HepG2 (cell line): ENCODE measurements at regions not wholly inside any gene's neighbourhood (a gene's known extent, or its start where the extent isn't known, plus 50 kb on each side); places are given as distances from the start of the nearest gene placed in this dataset.

Source experiments
- ATAC-seq: fragments of 200-7000 bp; cut with Tn5 transposase; 3 replicates; pipeline ENCODE4 v1.9.1; 2020; ENCODE audit warnings: mild to moderate bottlenecking, moderate library complexity
- BruUV-seq: library from RNA; stranded (reverse); fragments of 400-500 nt; replicated peaks from 2 replicates; lab custom pipeline; 2021; lab: Mats Ljungman, UMichigan
- CTCF ChIA-PET: fragments of 300-600 bp; formaldehyde crosslinking; extraction: SDS; loops from one replicate; lab custom pipeline; 2021; ENCODE audit warnings: low total read pairs, inconsistent platforms, low intra/inter-chr PET ratio; lab: Yijun Ruan, JAX
- POLR2A ChIA-PET: fragments of 350-600 bp; sonication (Branson Sonifier 250); formaldehyde crosslinking; loops from one replicate; lab custom pipeline; 2020; ENCODE audit warnings: antibody characterized with exemption, inconsistent platforms; lab: Yijun Ruan, JAX
- DNase-seq: peaks from one replicate; pipeline ENCODE4 v3.0.0-alpha.2; 2015; ENCODE audit warnings: low spot score
- FAIRE-seq: peaks from 3 replicates; lab custom pipeline; 2011; peaks lifted over from hg19 to GRCh38; lab: Jason Lieb, UNC
- H2AFZ ChIP-seq: one replicate; pipeline ENCODE4 v1.6.1; 2011; ENCODE audit warnings: low read length, inconsistent platforms
- H3K27ac ChIP-seq: fragments of 300-600 bp; 3 replicates; pipeline ENCODE4 v1.8.0; 2011; ENCODE audit warnings: mixed run types, mild to moderate bottlenecking, mixed read lengths, low read length, inconsistent platforms; ENCODE audit not compliant: insufficient read depth; ENCODE audit errors: extremely low read length
- H3K27me3 ChIP-seq, 2 experiments: fragments of 200-600 bp in 1 of 2; 2 replicates in 1 of 2; 3 replicates in 1 of 2; pipeline versions ENCODE4 v1.6.0 to v1.8.0; 2011; ENCODE audit warnings: low read length in 2 of 2, mild to moderate bottlenecking in 2 of 2, moderate library complexity in 2 of 2, inconsistent platforms in 1 of 2; ENCODE audit not compliant: insufficient read depth in 2 of 2, control insufficient read depth in 1 of 2
- H3K36me3 ChIP-seq, 2 experiments: fragments of 200-600 bp in 1 of 2; replicated peaks in 1 of 2; 2 replicates in 1 of 2; 3 replicates in 1 of 2; pipeline versions ENCODE4 v1.5.1 to v1.8.0; 2011; ENCODE audit warnings: low read length in 2 of 2, inconsistent platforms in 1 of 2; ENCODE audit not compliant: insufficient read depth in 2 of 2, control insufficient read depth in 1 of 2
- H3K4me1 ChIP-seq: 2 replicates; pipeline ENCODE4 v1.5.1; 2012; ENCODE audit warnings: low read length, inconsistent platforms; ENCODE audit not compliant: insufficient read depth
- H3K4me2 ChIP-seq: 2 replicates; pipeline ENCODE4 v1.6.0; 2011; ENCODE audit warnings: low read depth, low read length, inconsistent platforms
- H3K4me3 ChIP-seq, 3 experiments: fragments of 200-600 bp in 1 of 3; sonication (generic), shearing (Covaris generic) in 1 of 3; replicated peaks in 1 of 3; 2 replicates each; pipeline ENCODE4 v1.5.1; 2011 to 2016; ENCODE audit warnings: low read length in 3 of 3, inconsistent platforms in 2 of 3, low read depth in 2 of 3, mild to moderate bottlenecking in 2 of 3, control low read depth in 1 of 3, mixed read lengths in 1 of 3; ENCODE audit not compliant: insufficient read depth in 1 of 3
- H3K79me2 ChIP-seq: one replicate; pipeline ENCODE4 v1.6.1; 2011; ENCODE audit warnings: low read length, inconsistent platforms; ENCODE audit not compliant: insufficient read depth
- H3K9ac ChIP-seq: 2 replicates; pipeline ENCODE4 v1.6.0; 2011; ENCODE audit warnings: mild to moderate bottlenecking, low read depth, low read length, inconsistent platforms; ENCODE audit not compliant: insufficient read depth
- H3K9me3 ChIP-seq: 2 replicates; pipeline ENCODE4 v1.5.1; 2012; ENCODE audit warnings: mild to moderate bottlenecking, low read length
- H4K20me1 ChIP-seq: 2 replicates; pipeline ENCODE4 v1.6.0; 2011; ENCODE audit warnings: inconsistent platforms, mild to moderate bottlenecking, low read length, moderate library complexity; ENCODE audit not compliant: insufficient read depth
- CCDC6 ChIP-seq: sonication (generic); formaldehyde crosslinking; IDR thresholded peaks from 2 replicates; pipeline ENCODE4 v1.8.1; 2022; ENCODE audit warnings: mild to moderate bottlenecking, missing genetic modification reagents, moderate library complexity
- PHF5A ChIP-seq: IDR thresholded peaks from one replicate; pipeline ENCODE4 v1.6.1; 2018; ENCODE audit warnings: low read depth, missing genetic modification reagents; ENCODE audit not compliant: unreplicated experiment
- RELA ChIP-seq: sonication (generic); formaldehyde crosslinking; IDR thresholded peaks from 2 replicates; pipeline ENCODE4 v1.4.0; 2020; ENCODE audit warnings: missing genetic modification reagents
- RXRB ChIP-seq: IDR thresholded peaks from 2 replicates; pipeline ENCODE4 v1.6.1; 2016; ENCODE audit warnings: borderline replicate concordance, missing genetic modification reagents, missing compliant biosample characterization
- SAFB2 ChIP-seq: sonication (generic); formaldehyde crosslinking; IDR thresholded peaks from 2 replicates; pipeline ENCODE4 v1.5.1; 2020; ENCODE audit warnings: missing genetic modification reagents, low read depth, mild to moderate bottlenecking, borderline replicate concordance
- TBP ChIP-seq: sonication (generic); formaldehyde crosslinking; IDR thresholded peaks from 2 replicates; pipeline ENCODE4 v1.5.0; 2020; ENCODE audit warnings: missing genetic modification reagents
- YEATS2 ChIP-seq: sonication (generic); formaldehyde crosslinking; IDR thresholded peaks from 2 replicates; pipeline ENCODE4 v1.4.0; 2020; ENCODE audit warnings: missing genetic modification reagents, borderline replicate concordance
- ZNF143 ChIP-seq: sonication (generic); formaldehyde crosslinking; IDR thresholded peaks from 2 replicates; pipeline ENCODE4 v1.4.0; 2020; ENCODE audit warnings: missing genetic modification reagents
- ZNF354B ChIP-seq: sonication (generic); formaldehyde crosslinking; IDR thresholded peaks from 2 replicates; pipeline ENCODE4 v1.8.0; 2022; ENCODE audit warnings: mild to moderate bottlenecking, missing genetic modification reagents
- ZNF83 ChIP-seq: sonication (generic); formaldehyde crosslinking; IDR thresholded peaks from 2 replicates; pipeline ENCODE4 v1.4.0; 2020; ENCODE audit warnings: missing genetic modification reagents, mild to moderate bottlenecking, borderline replicate concordance
- WGBS: methylation state at CpG from one replicate; pipeline ENCODE4 v1.1.6; 2017; ENCODE audit warnings: low lambda C conversion rate; 5-methylcytosine and 5-hydroxymethylcytosine counted together
- in situ Hi-C: cut with HindIII; loops from 2 replicates; pipeline ENCODE4 v1.10.0; 2017; ENCODE audit warnings: low pct_unique_long_range_greater_than_20kb; ENCODE audit not compliant: extremely low pct_ligation_motif_present
- intact Hi-C: fragments of 100-400 bp; cut with micrococcal nuclease; formaldehyde crosslinking; loops from one replicate; pipeline ENCODE4 v1.10.0; 2022; ENCODE audit not compliant: unreplicated experiment
- TF ChIP-seq, protein P1 (sequence below): sonication (generic); formaldehyde crosslinking; IDR thresholded peaks from 2 replicates; pipeline ENCODE4 v1.8.1; 2022; ENCODE audit warnings: mild to moderate bottlenecking, missing genetic modification reagents

DNA sequence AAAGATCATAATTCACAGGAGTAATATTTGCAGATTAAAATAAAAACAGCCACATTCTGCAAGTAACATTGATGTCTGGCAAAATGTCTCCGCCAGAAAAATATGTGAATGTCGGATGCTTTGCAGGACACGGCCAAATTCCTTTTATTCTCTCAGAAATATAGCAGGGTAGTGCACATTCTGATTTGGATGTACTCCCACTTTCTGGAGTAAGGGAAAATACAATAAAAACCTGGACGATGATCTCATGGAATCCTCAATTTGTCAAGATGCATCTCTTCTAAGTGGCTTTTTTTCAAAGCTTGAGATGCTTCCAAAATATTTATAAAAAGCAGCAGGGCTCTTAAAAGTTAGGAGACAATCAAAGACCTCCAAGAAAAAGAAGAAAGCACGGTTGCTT, 133.3 kb downstream of the TBX5 start:
- Histone ChIP-seq H3K9me3 (no peaks in the 10 kb centered on the region), H3K4me3 (no peak overlapping the region), H3K9ac (no peak overlapping the region), H3K4me1 (no peaks in the 10 kb centered on the region), H3K4me2 (no peak overlapping the region)
- in situ Hi-C loops, result no loop called here
- ChIA-PET CTCF (no interaction called here), POLR2A (no interaction called here)
- TF ChIP-seq PHF5A (no peak), ZNF83 (no peak), ZNF143 (CRISPR knock-in tag) (no peak), RXRB (CRISPR knock-in tag) (no peak), SAFB2 (CRISPR knock-in tag) (no peak), CCDC6 (CRISPR knock-in tag) (no peak), RELA (CRISPR knock-in tag) (no peak), YEATS2 (CRISPR knock-in tag) (no peak), TBP (no peak), ZNF354B (CRISPR knock-in tag) (no peak)
- TF ChIP-seq, protein P1, sequence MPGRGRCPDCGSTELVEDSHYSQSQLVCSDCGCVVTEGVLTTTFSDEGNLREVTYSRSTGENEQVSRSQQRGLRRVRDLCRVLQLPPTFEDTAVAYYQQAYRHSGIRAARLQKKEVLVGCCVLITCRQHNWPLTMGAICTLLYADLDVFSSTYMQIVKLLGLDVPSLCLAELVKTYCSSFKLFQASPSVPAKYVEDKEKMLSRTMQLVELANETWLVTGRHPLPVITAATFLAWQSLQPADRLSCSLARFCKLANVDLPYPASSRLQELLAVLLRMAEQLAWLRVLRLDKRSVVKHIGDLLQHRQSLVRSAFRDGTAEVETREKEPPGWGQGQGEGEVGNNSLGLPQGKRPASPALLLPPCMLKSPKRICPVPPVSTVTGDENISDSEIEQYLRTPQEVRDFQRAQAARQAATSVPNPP (CRISPR knock-in tag), result no peak
- TF ChIP-seq, all 625 proteins: peak for 0
- Histone ChIP-seq H2AFZ (no peak overlapping the region), H3K27me3 (no peaks in the 10 kb centered on the region), H3K36me3 (no peaks in the 10 kb centered on the region), H4K20me1 (no peaks in the 10 kb centered on the region), H3K27ac (no peak overlapping the region), H3K79me2 (no peaks in the 10 kb centered on the region)
- 21% methylated on average over 5 of the region's 5 CpGs for WGBS
- intact Hi-C loops, result no loop called here
- no peak for ATAC-seq
- no peak for FAIRE-seq
- no TSS peak for BruUV-seq
- DNase-seq, result no peak
